Sigmoid colon (tissue), 6 donors: ENCODE measurements at regions not wholly inside any gene's neighbourhood (a gene's known extent, or its start where the extent isn't known, plus 50 kb on each side); places are given as distances from the start of the nearest gene placed in this dataset.

Source experiments
- DNase-seq: peaks from one replicate; pipeline ENCODE4 v3.0.0-alpha.2; 2019
- H3K27ac ChIP-seq, 4 donors: fragments of 200-600 bp; sonication (generic); one replicate each; pipeline ENCODE4 v1.5.1; 2016 to 2019; ENCODE audit warnings: mild to moderate bottlenecking in 1 of 4
- H3K27me3 ChIP-seq, 3 donors: fragments of 200-600 bp; sonication (generic); one replicate each; pipeline ENCODE4 v1.5.1; 2019; ENCODE audit warnings: mild to moderate bottlenecking in 1 of 3
- H3K36me3 ChIP-seq, 4 donors: fragments of 200-600 bp; sonication (generic); one replicate each; pipeline ENCODE4 v1.5.1; 2016 to 2019
- H3K4me1 ChIP-seq, 4 donors: fragments of 200-600 bp; sonication (generic); one replicate each; pipeline ENCODE4 v1.5.1; 2017 to 2019
- H3K4me3 ChIP-seq, 4 donors: fragments of 200-600 bp; sonication (generic); one replicate each; pipeline ENCODE4 v1.5.1; 2017 to 2019; ENCODE audit warnings: mild to moderate bottlenecking in 2 of 4, moderate library complexity in 1 of 4
- H3K9me3 ChIP-seq, 4 donors: fragments of 200-600 bp in 3 of 4; sonication (generic) in 3 of 4; one replicate each; pipeline versions ENCODE4 v1.5.1 to v1.6.1; 2013 to 2019
- CTCF ChIP-seq, 4 experiments: fragments of 450-650 bp in 3 of 4; fragments of 200-600 bp in 1 of 4; IDR thresholded peaks; one replicate each; pipeline ENCODE4 v1.5.1; 2016 to 2019; ENCODE audit warnings: antibody characterized with exemption in 4 of 4, mild to moderate bottlenecking in 3 of 4, moderate library complexity in 2 of 4
- EP300 ChIP-seq, 4 donors: sonication (generic); formaldehyde crosslinking; IDR thresholded peaks; one replicate each; pipeline ENCODE4 v1.6.1; 2017; ENCODE audit warnings: antibody characterized with exemption in 4 of 4
- POLR2A ChIP-seq, 2 donors: fragments of 450-650 bp; IDR thresholded peaks; one replicate each; pipeline ENCODE4 v1.6.1; 2016; ENCODE audit warnings: antibody characterized with exemption in 2 of 2, mild to moderate bottlenecking in 2 of 2, moderate library complexity in 2 of 2
- POLR2AphosphoS5 ChIP-seq, 4 donors: sonication (generic); formaldehyde crosslinking; IDR thresholded peaks; one replicate each; pipeline ENCODE4 v1.6.1; 2017; ENCODE audit warnings: antibody characterized with exemption in 4 of 4
- WGBS, 2 donors: extraction: QIAGEN DNeasy Blood & Tissue Kit; methylation state at CpG; one replicate each; pipeline ENCODE4 v1.1.7; 2013; 5-methylcytosine and 5-hydroxymethylcytosine counted together
- intact Hi-C: fragments of 100-400 bp; cut with DNase I; formaldehyde crosslinking; loops from one replicate; pipeline ENCODE4 v1.15.1; 2023
- donor health status: healthy with polysubstance abuse.
- donor health status: healthy.

DNA sequence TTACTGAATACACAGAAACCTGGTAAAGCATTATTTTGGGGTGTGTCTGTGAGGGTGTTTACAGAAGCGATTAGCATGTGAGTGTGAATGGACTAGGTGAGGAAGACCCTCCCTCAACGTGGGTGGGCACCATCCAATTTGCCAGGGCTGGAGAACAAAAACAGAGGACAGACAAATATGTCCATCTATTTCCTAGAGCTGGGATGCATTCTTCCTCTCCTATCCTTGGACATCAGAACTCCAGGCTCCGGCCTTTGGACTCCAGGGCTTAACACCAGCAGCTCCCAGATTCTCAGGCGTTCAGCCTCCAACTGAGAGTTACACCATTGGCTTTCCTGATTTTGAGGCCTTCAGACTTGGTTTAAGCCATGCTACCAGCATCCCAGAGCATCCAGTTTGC is 65.8 kb upstream of the CHD1 start:
- WGBS, 2 donors, result 45 to 74% methylated on average over 4 of the region's 4 CpGs
- Histone ChIP-seq H3K36me3 (no peaks in the 10 kb centered on the region), H3K27me3 (peaks cover 0 to 3% (median 0%) of the 10 kb centered on the region in 3 donors), H3K27ac (no peak overlapping the region), H3K9me3 (no peaks in the 10 kb centered on the region), H3K4me1 (no peaks in the 10 kb centered on the region), H3K4me3 (no peak overlapping the region)
- DNase-seq, result no peak
- no peak for TF ChIP-seq EP300 (IDR thresholded peaks at IDR 0.05)
- no peak for TF ChIP-seq CTCF (IDR thresholded peaks at IDR 0.05)
- no peak for TF ChIP-seq POLR2AphosphoS5 (IDR thresholded peaks at IDR 0.05)
- TF ChIP-seq POLR2A (IDR thresholded peaks at IDR 0.05), result no peak
- intact Hi-C loops, result no loop called here

GRCh38 chr5:98993512-98993911 is 64.7 kb upstream of the CHD1 start:
- TF ChIP-seq POLR2A (IDR thresholded peaks at IDR 0.05) (no peak), CTCF (IDR thresholded peaks at IDR 0.05) (no peak), POLR2AphosphoS5 (IDR thresholded peaks at IDR 0.05) (no peak)
- H3K36me3 ChIP-seq, result no peaks in the 10 kb centered on the region
- no peak overlapping the region for H3K27ac ChIP-seq
- H3K27me3 ChIP-seq, result peaks cover 0 to 3% (median 0%) of the 10 kb centered on the region in 3 donors
- no peaks in the 10 kb centered on the region for H3K4me1 ChIP-seq
- 75 to 84% methylated on average over 3 of the region's 3 CpGs for WGBS, 2 donors
- no peak for DNase-seq
- no peaks in the 10 kb centered on the region for H3K9me3 ChIP-seq
- H3K4me3 ChIP-seq, result no peak overlapping the region
- intact Hi-C loops, result no loop called here

DNA sequence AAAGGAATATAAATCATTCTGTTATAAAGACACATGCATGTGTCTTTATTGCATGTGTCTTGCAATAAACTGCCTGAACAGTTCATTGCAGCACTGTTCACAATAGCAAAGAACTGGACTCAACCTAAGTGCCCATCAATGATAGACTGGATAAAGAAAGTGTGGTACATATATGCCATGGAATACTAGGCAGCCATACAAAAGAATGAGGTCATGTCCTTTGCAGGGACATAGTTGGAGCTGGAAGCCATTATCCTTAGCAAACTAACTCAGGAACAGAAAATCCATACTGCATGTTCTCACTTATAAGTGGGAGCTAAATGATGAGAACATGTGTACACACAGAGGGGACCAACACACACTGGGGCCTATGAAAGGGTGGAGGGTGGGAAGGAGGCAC is 63.7 kb upstream of the CHD1 start:
- no peaks in the 10 kb centered on the region for H3K36me3 ChIP-seq
- intact Hi-C loops, result no loop called here
- no peak overlapping the region for H3K27ac ChIP-seq
- DNase-seq, result no peak
- H3K4me3 ChIP-seq, result no peak overlapping the region
- no peaks in the 10 kb centered on the region for H3K4me1 ChIP-seq
- peaks cover 0 to 3% (median 0%) of the 10 kb centered on the region in 3 donors for H3K27me3 ChIP-seq
- TF ChIP-seq CTCF (IDR thresholded peaks at IDR 0.05), result no peak
- TF ChIP-seq POLR2A (IDR thresholded peaks at IDR 0.05), result no peak
- TF ChIP-seq POLR2AphosphoS5 (IDR thresholded peaks at IDR 0.05), result no peak
- TF ChIP-seq EP300 (IDR thresholded peaks at IDR 0.05), result no peak
- no peaks in the 10 kb centered on the region for H3K9me3 ChIP-seq

DNA sequence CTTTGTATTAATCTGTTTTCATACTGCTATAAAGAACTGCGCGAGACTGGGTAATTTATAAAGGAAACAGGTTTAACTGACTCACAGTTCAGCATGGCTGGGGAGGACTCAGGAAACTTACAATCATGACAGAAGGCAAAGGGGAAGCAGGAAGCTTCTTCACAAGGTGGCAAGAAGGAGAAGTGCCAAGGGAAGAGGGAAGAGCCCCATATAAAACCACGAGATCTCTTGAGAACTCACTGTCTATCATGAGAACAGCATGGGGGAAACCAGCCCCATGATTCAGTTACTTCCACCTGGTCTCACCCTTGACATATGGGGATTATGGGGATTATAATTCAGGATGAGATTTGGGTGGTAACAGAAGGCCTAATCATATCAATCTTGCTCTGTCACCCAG is 60.9 kb upstream of the CHD1 start:
- intact Hi-C loops, result no loop called here
- H3K27me3 ChIP-seq, result peaks cover 0 to 3% (median 0%) of the 10 kb centered on the region in 3 donors
- H3K4me3 ChIP-seq, result no peak overlapping the region
- no peaks in the 10 kb centered on the region for H3K36me3 ChIP-seq
- 41 to 66% methylated on average over 3 of the region's 3 CpGs for WGBS, 2 donors
- H3K9me3 ChIP-seq, result no peaks in the 10 kb centered on the region
- no peak for DNase-seq
- no peaks in the 10 kb centered on the region for H3K4me1 ChIP-seq
- H3K27ac ChIP-seq, result no peak overlapping the region
- TF ChIP-seq POLR2AphosphoS5 (IDR thresholded peaks at IDR 0.05), result no peak
- TF ChIP-seq POLR2A (IDR thresholded peaks at IDR 0.05), result no peak
- TF ChIP-seq EP300 (IDR thresholded peaks at IDR 0.05), result no peak
- TF ChIP-seq CTCF (IDR thresholded peaks at IDR 0.05), result no peak

DNA sequence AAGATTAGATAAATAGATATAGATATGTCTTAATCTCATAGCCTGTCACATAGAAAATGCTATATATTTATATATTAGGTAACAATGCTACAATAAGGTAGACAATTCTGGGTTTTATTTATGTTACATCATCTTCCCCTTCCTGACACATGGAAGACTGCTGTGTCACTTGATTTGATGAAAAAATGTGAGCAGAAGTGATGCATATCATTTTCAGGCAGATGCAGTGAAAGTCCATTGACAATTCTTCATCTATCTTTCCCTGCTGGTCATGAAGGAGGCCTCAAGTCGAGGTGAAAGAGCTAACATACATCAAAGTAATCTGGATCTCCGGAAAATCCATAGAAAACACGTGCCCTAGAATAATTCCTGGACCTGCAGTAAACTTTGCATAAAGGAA is 57.8 kb upstream of the CHD1 start:
- DNase-seq, result no peak
- intact Hi-C loops, result no loop called here
- TF ChIP-seq POLR2A (IDR thresholded peaks at IDR 0.05), result no peak
- no peak for TF ChIP-seq CTCF (IDR thresholded peaks at IDR 0.05)
- no peak for TF ChIP-seq POLR2AphosphoS5 (IDR thresholded peaks at IDR 0.05)
- no peak for TF ChIP-seq EP300 (IDR thresholded peaks at IDR 0.05)
- Histone ChIP-seq H3K4me3 (no peak overlapping the region), H3K27ac (no peak overlapping the region), H3K27me3 (no peaks in the 10 kb centered on the region), H3K9me3 (no peaks in the 10 kb centered on the region), H3K4me1 (no peaks in the 10 kb centered on the region), H3K36me3 (no peaks in the 10 kb centered on the region)
- WGBS, 2 donors, result 88 to 92% methylated on average over 3 of the region's 3 CpGs
